ENCODE measurements at regions not wholly inside any gene's neighbourhood (a gene's known extent, or its start where the extent isn't known, plus 50 kb on each side); places are given as distances from the start of the nearest gene placed in this dataset.
"Not testable (repeated sequence)": the region's sequence is repeated elsewhere in the genome, so short reads cannot be mapped to it uniquely, and the experiment has no call there.

DNA sequence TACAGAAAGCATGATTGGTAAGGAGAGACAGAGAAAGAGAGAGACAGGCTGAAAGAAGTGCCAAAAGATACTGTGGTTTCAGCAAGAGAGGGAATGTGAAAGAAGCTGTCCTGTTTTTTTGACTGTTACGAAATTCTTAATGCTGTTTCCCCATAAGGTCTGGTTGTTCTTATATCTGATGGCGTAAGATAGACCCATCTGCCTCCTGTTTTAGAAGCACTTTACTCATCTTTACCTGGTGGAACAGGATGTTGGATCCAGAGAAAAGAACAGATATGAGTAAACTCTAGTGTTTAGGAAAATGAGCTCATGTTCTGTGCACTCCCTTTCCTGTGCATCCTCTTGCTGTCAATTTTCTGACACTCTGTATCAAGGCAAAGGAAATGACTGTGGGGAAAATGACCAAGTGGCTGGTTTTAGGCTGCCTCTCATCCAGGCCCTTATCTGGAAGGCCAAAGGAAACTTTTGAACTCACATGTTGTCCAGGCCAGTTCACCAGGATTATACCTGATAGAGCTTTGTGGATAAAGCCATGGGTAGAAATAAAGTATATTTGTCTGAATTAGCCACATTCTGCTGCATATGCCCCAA lies 311.7 kb upstream of the HTR2C start:
- no peak for DNase-seq (ENCODE audit: low spot score)

DNA sequence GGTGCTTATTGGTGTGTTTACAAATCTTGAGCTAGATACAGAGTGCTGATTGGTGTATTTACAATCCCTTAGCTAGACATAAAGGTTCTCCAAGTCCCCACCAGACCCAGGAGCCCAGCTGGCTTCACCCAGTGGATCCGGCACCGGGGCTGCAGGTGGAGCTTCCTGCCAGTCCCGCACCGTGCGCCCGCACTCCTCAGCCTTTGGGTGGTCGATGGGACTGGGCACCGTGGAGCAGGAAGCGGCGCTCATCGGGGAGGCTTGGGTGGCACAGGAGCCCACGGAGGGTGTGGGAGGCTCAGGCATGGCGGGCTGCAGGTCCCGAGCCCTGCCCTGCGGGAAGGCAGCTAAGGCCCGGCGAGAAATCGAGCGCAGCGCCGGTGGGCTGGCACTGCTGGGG lies 313.5 kb upstream of the HTR2C start:
- not testable (repeated sequence) for DNase-seq (ENCODE audit: low spot score)

DNA sequence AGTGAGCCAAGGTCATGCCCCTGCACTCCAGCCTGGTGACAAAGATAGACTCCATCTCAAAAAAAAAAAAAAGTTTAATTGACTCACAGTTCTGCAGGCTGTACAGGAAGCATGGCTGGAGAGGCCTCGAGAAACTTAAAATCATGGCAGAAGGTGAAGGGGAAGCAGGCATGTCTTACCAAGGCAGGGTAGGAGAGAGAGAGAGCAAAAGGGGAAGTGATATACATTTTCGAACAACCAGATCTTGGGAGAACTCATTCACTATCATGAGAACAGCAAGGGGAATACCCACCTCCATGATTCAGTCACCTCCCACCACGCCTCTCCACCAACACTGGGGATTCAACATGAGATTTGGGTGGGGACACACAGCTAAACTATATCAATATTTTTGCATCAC lies 315.2 kb upstream of the HTR2C start:
- DNase-seq (ENCODE audit: low spot score) = no peak

DNA sequence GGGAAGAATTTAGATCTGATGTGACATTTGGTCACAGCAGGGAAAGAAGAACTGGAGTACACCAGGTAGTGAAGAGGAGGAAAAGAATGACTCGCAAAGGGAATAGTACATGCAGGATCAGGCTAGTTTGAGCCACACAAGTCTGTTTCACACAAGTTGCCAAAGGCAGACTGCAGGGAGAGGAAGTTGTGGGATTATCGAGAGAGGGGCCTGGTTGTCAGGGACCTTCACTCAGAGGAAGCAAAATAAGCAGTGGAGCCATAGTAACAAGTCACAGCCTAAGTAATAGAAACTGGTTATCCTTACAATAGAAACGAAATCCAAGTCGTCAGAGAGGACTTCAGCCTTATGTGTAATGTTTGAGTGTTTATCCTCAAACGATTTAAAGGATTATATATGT lies 316.7 kb upstream of the HTR2C start:
- no peak for DNase-seq (ENCODE audit: low spot score)

DNA sequence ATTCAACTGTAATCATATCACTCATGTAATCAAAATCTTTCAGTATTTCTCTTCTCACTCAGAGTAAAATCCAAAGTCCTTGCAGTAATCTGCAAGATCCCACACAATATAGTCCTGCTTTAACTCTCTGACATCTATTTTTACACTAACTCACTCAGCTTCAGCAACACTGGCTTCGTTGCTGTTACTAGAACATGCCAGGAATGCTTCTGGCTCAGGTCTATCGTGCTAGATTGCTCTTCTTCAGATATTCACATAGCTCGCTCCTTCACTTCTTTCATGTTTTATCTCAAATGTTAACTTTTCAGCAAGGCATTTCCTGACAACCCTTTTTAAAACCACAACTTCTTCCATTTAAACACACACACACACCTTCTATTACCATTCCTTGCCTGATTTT lies 331.7 kb upstream of the HTR2C start:
- no peak for DNase-seq (ENCODE audit: low spot score)

DNA sequence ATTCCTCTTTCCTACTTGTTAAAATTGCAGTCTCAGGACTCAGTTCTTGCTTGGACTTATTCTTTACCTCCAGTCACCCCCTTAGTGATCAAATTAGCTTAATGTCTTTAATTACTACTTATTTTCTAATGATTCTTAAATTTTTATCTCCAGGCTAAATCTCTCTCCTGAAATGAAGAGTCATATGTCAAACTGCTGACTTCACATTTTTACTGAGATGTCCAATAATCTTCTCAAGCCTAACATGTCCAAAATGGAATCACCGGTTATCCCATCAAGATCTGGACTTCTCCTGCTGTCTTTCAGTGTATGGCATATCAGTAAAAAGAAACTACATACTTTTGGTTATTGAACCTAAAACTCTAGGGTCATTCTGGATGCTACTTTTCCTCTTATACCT lies 332.3 kb upstream of the HTR2C start:
- no peak for DNase-seq (ENCODE audit: low spot score)

DNA sequence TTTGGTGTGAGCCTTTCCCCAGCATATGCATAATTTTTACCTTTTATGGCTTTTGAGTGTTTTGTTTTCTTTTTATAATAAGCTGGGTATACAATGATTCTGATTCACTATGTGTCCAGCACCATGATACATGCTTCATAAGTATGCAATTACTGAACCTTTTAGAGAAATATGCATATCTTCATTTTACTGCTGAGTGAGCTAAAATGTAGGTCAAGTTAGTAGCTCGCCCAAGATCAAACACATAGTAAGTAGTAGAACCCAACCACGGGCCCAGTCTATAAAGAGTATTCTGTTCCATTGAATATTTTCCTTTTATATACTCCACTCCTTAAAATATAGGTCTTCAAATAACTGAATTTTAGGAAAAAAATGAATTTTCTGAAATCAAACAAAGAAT lies 362.4 kb upstream of the HTR2C start:
- DNase-seq (ENCODE audit: low spot score) = no peak

DNA sequence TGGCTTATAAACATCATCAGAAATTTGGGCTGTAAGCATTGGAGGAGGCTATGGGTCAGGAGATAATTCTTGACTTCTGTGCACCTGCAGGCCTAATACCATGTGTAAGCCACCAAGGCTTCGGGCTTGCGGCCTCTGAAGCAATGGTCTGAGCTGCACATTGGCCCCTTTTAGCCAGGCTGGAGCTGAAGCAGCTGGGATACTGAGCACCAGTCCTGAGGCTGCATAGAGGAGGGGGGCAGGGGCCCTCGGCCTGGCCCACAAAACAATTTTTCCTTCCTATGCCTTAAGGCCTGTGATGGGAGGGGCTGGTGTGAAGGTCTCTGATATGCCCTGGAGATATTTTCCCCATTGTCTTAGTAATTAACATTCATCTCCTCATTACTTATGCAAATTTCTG lies 373.0 kb upstream of the HTR2C start:
- DNase-seq (ENCODE audit: low spot score) = no peak

DNA sequence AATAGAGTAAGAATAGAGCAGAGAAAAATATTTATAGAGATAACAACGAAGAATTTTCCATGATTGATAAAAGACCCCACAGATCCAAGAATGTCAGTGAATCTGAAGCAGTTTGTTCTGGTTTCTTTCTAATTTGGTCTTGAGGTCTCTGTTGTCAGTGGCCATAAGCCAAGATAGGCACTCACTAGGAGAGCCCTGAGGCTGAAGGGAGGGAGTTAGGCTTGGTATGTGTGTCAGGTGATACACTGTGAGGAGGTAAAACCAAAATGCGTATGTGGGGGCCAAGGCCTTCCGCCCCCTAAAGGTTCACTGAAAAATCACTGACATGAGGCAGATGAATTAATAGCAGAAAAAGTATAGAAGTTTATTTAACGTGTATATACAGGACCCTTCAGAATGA lies 382.3 kb upstream of the HTR2C start:
- DNase-seq (ENCODE audit: low spot score) = no peak

DNA sequence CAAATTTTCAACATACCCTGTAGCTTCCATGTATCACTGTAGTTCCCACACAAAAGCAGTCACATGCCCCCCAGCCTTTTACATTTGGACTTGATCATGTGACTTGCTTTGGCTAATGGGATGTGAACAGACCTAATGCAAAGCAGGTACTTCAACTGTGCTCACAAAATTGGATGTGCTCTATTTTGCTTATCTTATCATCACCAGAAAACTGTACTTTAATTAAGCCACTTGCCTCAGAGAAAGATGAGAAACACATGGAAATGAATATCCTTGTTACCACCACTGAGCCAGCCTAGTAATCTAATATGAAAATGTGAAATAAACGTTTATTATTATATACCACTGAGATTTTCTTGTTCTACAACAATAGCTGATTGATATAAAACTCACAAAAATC lies 402.7 kb upstream of the HTR2C start:
- DNase-seq (ENCODE audit: low spot score) = no peak

DNA sequence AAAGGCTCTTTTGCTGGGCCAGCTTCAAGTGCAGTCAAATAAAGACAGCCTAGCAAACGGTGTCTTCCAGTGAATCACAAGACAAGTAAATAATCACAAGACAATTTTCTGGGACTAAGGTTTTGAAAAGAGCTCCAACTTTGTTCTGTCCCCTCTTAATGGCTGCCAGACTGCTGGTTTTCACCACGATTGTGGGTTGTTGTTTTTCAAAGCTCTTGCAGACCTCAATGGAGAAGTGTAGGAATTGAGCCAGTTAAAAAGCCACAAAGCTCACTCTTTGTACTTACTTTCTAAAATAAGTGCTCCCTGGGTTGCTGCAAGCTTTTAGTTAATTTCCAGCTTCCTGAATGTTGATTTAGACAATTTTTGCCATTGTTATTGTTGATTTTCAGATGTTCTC lies 405.8 kb upstream of the HTR2C start:
- no peak for DNase-seq (ENCODE audit: low spot score)

DNA sequence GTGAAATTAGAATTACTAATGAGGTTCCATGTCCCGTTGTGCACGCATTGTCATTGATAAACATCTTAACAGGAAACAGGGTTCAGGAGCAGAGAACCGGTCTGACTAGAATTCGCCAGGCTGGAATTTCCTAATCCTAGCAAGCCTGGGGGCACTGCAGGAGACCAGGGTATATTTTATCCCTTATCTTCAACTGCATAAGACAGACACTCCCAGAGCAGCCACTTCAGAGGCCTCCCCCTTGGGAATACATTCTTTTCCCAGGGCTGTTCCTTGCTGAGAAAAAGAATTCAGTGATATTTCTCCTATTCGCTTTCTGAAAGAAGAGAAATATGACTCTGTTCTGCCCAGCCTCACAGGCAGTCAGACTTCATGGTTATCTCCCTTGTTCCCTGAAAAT lies 416.6 kb upstream of the HTR2C start:
- DNase-seq (ENCODE audit: low spot score) = not testable (repeated sequence)

DNA sequence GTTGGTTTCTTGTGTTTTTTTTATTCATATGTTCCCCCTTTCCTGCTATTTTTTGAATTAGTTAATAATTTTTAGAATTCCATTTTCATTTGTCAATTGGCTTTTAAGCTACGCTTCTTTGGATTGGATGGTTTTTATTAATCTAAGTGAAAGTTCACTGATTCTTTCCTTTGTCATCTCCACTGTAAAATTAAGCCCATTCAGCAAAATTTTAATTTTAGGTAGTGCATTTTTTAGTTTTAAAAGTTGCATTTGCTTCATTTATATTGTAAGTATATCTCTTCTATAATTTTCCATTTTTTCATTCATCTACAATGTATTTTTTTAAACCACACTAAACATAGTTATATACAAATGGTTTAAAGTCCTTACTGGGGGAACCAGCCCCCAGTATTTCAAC lies 417.3 kb upstream of the HTR2C start:
- DNase-seq (ENCODE audit: low spot score) = no peak

DNA sequence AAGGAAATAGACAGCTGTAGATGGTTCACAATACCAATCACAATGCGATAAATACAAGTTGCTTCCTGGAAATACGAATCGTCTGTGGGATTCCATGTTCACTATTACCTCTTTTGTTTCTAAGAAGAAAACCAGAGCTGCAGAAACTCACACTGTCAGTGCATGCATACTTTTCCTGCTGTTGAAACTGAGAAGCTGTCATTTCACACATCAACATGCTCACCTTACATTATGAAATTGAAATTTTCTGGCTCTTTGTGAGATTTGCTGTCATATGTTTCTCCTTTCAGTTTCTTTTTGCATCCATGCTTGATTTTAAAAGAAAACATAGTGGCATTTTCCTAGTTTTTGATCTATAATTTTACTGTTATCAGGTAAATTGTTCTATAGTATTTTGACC lies 418.3 kb upstream of the HTR2C start:
- no peak for DNase-seq (ENCODE audit: low spot score)

DNA sequence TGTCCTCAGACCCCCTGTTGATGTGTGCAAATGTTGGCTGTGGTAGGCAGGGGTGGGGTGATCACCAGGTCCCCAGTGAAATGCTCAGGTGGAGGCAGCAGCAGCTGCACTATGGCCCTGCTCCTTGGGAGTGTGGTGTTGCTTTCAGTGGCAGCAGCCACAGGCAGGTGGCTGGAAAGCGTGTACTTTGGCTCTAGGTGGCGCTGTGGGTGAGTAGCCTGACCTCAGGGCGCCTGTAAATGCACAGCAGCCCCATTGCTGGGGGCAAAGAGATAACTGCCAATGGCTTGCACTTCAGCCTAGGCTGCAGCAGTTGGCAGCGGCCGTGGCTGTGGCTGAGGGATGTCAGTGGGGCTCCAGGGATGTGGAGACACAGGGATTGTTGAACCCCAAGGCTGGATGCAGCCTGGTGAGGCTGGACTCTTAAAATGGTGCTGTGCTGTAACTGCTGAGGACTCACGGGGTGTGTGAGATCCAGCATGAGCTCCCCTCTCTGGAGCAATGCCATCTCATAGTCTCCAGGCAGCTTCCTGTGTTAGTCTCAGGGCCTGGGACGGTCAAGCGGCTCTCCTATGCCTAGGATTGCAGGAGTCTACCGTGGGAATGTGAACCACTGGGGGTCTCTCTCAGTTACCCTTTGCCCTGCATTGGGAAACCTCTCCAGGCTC lies 421.7 kb upstream of the HTR2C start:
- no peak for DNase-seq (ENCODE audit: low spot score)

DNA sequence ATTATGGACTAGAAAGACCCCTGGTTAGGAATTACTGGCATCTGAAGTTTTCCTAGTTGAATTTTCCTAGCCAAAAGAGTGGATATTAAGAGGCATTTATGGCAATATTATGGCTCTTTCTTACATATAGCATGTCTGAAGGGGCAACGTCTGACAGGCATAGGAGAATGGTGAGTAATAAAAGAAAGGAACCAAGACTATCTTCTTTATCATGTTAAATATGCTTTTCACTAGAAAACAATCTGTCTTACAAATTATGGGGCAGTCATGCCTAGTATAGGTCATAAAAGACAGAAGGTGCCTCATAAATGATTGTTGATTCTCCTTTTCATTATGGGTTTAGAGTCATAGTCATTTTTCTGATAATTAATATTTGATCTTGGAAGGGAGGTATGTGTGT lies 431.1 kb upstream of the HTR2C start:
- no peak for DNase-seq (ENCODE audit: low spot score)

DNA sequence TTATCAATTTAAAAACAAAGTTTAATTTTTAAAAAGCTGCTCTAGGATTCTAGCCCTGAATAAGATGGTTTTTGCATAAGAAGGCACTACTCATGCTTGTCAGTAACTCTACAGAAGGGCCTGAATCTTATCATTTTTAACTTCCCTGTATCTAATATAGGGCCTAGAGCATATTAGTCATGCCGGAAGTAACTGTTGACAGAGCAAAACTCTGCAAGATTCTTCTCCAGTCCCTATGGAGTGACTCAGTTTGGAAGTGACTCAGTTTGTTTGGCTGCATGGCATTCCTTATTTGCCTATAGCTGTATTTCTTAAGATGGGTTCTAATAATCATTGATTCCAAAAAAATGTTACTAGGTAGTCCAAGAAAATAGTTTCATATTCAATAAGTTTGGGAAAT lies 431.8 kb upstream of the HTR2C start:
- DNase-seq (ENCODE audit: low spot score) = no peak

DNA sequence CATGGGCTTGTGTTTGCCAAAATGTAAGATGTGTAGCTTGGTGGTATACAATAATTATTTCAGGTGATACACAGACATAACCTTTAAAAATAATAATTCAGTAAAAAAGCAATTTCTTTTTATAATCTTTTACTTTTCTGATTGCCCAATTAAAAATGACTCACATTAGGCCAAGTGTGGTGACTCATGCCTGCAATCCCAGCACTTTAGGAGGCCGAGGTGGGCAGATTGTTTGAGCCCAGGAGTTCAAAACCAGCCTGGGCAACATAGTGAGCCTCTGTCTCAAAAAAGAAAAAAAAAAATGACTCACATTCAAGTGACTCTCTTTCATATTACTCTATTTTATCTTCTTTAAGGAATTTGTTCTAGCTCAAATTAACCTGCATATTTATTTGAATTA lies 449.4 kb upstream of the HTR2C start:
- no peak for DNase-seq (ENCODE audit: low spot score)

DNA sequence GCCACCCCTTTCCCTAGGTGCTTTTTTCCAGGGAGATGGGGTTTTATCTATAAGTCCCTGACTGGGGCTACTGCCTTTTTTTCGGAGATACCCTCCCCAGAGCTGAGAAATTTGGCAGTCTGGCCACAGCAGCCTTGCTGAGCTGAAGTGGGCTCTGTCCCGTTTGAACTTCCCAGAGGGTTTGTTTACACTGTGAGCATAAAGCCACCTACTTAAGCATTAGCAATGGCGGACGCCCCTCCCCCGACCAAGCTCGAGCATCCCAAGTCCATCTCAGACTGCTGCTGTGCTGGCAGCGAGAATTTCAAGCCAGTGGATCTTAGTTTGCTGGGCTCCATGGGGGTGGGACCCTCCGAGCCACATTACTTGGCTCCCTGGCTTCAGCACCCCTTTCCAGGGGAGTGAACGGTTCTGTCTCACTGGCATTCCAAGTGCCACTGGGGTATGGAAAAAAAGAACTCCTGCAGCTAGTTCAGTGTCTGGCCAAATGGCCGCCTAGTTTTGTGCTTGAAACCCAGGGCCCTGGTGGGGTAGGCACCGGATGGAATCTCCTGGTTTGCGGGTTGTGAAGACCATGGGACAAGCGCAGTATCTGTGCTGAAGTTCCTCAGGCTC lies 456.4 kb upstream of the HTR2C start:
- no peak for DNase-seq (ENCODE audit: low spot score)

DNA sequence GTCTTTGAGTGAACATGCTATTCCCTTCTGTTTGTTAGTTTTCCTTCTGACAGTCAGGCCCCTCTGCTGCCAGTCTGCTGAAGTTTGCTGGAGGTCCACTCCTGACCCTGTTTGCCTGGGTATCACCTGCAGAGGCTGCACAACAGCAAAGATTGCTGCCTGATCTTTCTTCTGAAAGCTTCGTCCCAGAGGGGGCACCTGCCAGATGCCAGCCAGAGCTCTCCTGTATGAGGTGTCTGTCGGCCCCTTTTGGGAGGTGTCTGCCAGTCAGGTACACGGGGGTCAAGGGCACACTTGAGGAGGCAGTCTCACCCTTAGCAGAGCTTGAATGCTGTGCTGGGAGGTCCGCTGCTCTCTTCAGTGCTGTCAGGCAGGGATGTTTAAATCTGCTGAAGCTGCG lies 456.9 kb upstream of the HTR2C start:
- no peak for DNase-seq (ENCODE audit: low spot score)

DNA sequence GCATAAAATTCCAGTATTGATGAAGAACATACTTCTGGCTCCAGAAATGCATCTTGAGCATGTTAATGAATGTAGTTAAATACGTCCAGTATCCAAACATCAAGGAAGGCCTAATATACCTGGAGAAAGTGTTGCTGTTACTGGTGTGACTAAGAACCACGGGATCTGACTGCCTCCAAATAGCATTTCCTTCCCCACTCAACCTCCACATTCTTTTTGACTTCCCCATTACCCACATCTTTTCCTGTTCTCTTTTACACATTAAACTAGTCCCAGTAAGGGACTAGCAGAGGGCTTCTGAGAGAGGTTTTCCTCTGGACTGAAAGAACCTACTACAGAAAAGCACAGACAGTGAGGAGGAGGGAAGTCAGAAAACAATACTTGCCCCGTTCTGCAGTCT lies 482.8 kb upstream of the HTR2C start:
- no peak for DNase-seq (ENCODE audit: low spot score)

DNA sequence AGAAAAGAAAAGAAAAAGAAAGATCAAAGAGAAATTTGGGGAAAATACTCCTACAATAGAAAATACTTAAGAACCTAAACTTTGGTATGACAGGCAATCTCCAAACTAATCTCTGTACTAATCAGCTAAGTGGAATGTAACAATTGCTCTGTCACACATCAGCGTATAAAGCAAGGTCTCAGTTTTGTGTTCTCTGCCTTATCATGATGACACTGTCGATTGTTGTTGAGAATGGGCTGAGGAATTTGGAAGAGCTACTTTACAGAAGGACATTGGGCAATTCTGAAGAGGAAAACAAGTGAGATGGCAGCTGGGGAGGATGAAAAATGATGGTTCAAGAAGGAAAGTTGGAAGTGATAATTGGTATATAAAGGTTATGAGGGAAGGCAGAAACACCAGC lies 486.0 kb upstream of the HTR2C start:
- no peak for DNase-seq (ENCODE audit: low spot score)

DNA sequence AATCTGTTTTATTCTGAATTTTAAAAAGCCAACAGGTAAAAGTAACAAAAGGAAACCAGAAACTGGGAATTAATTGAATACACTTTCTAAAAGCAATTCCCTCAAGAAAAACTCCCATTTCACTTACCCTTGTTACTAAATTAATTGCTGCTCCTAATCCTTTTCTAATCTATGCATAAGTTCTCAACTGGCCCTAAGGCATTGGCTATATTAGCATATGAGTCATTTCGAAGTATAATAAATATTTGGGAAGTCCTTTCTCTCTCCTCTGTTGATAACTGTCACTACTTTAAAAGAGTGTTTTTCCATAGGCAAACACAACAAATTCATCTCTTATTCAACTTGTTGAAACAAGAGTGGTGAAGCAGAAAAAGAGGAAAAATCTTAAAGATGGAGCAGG lies 486.5 kb upstream of the HTR2C start:
- DNase-seq (ENCODE audit: low spot score) = no peak

DNA sequence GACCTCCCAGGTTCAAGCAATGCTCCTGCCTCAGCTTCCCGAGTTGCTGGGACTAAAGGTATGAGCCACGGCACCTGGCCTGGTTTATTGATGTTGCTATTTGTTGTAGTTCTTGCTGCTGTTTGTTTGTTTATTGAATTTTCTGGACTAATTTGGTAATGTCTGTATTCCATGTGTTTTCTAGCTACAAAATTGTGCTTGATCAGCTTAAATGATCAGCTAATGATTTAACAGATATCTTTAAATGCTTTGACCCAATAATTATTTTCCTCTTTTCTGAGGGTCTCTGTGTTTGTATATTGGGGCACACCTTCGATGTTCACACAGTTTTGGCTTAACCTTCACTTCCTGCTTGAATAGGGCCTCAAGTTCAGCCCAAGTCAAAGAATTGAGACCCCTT lies 488.1 kb upstream of the HTR2C start:
- no peak for DNase-seq (ENCODE audit: low spot score)

All from GM03348 (cell line).